Mammary epithelial cell (primary cell): ENCODE measurements at regions not wholly inside any gene's neighbourhood (a gene's known extent, or its start where the extent isn't known, plus 50 kb on each side); places are given as distances from the start of the nearest gene placed in this dataset.

Source experiments
- CTCF ChIP-seq, 2 donors: IDR thresholded peaks in 1 of 2; conservative IDR thresholded peaks in 1 of 2; 2 replicates each; pipeline ENCODE4 v1.5.1; 2011 to 2012; ENCODE audit warnings: inconsistent platforms in 2 of 2, low read length in 2 of 2, mild to moderate bottlenecking in 2 of 2, control low read depth in 1 of 2, low read depth in 1 of 2; ENCODE audit not compliant: insufficient read depth in 1 of 2; ENCODE audit errors: extremely low read depth in 1 of 2
- EZH2 ChIP-seq: IDR thresholded peaks from 2 replicates; pipeline ENCODE4 v1.6.1; 2012; ENCODE audit warnings: low read length, inconsistent platforms, borderline replicate concordance

GRCh38 chr2:200022511-200022910, 67.1 kb downstream of the MAIP1 start:
- TF ChIP-seq CTCF (conservative IDR thresholded peaks at IDR 0.05 in 1 of 2, IDR thresholded peaks at IDR 0.05 in 1 of 2; ENCODE audit: extremely low read depth in 1 of 2, insufficient read depth in 1 of 2, low read depth in 1 of 2, low read length in 2 of 2) (no peak), EZH2 (no peak)
